ENCODE measurements at regions not wholly inside any gene's neighbourhood (a gene's known extent, or its start where the extent isn't known, plus 50 kb on each side); places are given as distances from the start of the nearest gene placed in this dataset.

DNA sequence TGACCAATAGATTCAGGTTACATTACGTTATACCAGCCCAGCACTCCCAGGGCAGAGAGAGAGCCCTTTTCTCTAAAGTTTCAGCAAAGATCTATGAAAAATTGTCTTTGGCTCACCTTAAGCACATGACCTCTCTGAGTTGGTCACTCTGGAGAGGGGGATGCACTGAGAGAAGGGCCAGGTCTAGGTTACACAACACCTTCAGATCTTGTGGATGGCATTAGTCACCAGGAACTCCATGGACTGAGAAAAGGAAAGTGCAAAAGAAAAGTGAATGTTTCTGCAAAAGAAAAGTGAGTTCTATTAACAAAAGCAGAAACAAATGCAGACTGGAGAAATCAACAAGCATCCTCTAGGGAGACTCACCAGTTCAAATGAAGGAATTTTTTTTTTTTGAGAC is 253.3 kb upstream of the SALL1 start:
- DNase-seq = no peak

DNA sequence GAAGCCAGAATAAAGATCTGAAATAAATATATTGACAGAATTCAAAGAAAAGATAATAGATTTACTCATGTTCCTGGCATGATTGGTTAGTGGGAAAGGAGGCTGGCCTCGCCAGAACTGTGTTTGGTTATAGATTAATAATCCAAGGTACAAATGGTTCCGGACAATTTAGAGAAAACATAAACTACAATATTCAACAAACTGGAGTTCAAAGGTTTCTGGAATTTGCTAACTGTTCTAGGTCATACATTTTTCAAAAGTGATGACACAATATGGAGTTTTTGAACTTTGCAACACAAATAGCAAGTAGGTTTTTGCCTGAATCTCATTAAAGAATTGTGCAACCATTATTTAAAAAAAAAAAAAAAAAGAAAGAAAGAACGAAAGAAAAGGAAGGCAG is 251.7 kb upstream of the SALL1 start:
- DNase-seq = no peak

DNA sequence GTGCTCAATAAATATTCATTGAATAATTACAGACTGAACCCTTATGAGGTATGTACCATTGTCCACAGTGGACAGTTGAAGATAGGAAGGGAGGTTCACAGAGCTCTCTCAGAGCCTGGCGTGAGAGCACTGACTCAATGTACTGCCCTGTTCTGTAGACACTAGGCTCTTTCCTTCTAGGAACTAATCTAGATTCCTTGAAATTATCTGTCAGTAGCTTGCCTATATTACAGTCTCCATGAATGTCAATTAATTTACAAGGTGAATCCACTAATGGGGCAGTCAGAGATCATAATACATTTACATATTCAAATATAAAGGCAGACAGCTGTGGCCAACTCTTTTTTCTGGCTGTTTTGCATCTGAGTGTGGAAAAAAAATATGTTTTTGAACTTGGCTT is 251.2 kb upstream of the SALL1 start:
- no peak for DNase-seq

DNA sequence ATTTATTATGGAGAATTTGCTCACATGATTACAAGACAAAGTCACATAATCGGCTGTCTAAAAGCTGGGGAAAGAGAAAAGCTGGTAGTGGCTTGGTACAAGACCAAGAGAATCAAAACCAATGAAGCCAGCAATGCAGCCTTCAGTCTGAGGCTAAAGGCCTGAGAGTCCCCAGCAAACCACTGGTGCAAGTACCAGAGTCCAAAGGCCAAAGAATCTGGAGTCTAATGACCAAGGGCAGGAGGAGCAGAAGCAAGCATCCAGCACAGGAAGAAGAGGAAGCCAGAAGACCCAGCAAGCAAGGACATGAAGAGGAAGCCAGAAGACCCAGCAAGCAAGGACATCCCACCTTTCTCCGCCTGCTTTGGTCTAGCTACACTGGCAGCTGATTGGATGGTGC is 250.6 kb upstream of the SALL1 start:
- no peak for DNase-seq

DNA sequence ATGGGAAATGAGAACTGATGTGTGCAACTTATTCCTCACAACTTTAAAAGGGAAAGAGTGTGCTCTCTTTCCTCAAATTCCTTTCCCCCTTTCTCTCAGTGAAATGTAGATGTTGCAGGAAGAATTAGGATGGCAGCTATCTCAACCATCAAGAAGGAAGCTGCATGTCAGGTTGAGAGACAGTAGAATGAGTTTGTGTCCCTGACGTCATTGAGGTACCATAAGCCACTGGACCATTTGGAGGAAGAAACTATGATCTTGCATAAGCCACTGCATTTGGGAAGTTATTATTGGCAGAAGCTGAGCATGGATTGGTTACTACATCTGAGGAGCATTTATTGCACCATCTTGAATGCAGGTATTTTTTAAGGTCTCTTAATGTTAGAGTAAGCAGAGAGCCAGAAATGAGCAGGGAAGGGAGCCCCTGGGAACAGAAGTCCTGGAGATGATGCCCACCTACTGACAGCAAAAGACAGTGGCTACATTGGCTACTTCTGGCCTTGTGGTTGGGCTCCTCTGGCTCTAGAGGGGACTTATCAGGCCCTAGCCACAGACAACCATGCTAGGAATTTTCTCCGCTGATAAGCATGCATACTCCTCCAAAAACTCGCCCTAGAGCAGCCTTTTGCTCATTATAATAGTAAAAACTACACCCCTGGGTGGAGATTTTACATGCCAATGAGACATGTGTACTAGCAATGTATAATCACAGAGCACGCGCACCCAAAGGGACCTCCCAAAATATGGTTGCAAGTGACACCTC is 249.0 kb upstream of the SALL1 start:
- DNase-seq = no peak

DNA sequence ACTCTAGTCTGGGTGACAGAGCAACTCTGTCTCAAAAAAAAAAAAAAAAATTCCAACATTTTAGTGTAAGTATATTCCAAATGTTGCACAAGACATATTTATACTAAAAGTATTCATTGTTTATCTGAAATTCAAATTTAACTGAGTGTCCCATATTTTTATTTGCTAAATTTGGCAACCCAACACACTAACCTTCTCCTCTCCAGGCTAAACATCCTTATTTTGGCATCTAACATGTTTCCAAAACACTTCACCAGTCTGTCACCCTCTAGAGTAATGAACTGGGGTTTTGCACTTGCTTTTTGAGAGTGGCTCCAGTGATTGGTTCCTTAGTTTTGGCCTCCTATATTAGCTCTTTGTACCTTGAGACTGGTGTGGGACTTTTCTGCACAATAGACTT is 243.4 kb upstream of the SALL1 start:
- no peak for DNase-seq

DNA sequence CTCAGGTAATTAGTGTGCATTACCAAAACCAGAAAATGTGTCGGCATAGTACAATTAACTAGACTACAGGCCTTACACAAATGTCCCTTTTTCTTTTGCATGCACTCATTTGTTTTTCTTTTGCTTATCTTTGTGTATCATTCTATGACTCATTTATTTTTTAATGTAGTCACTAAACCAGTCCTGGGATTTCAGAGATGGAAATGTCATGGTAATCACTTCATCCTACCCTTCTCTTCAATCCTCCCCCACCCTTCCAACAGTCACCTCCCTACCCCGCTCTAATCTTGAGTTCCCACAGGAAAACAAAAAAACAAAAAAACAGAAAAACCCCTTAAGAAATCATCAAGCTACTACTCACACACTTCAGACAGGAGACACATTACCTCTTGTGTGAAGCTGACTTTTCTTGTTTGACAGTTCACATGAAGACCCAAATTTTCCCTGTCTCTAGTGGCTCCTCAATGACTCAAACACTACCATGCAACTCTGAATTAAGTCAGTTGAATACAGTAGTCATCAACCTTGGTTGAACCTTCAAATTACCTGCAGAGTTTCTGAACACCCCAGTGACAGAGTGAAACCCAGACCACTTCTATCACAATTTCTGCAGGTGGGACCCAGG is 242.4 kb upstream of the SALL1 start:
- DNase-seq = no peak

DNA sequence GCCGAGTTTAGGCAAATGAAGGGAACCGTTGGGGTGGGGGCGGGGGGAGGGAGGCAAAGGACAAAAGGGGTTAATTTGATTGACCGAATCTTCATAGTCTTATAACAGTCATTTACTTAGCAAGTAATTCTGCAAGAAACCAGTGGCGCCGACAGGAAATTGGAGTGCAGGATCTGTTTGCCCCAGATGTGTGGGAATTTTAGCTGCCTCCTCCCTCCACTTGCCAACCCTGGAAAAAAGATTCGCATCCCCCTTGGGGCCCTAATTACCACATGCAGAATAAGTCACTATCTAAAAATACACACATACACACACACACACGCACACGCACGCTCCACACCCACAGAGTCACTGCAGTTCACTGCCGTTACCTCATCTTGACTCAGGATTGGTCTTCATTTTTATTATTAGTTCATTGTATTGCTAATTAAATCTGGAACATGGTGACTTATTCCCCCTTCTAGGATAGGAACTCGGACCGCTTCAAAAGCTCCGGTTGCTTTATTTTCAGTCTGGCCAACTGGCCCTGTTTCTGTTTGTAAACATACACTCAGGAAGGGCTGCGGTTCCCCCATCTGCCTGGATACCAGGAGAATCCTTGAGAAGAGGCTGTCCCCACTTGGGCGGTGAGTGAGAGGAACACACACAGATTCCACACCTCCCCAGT is 241.6 kb upstream of the SALL1 start:
- DNase-seq = no peak

DNA sequence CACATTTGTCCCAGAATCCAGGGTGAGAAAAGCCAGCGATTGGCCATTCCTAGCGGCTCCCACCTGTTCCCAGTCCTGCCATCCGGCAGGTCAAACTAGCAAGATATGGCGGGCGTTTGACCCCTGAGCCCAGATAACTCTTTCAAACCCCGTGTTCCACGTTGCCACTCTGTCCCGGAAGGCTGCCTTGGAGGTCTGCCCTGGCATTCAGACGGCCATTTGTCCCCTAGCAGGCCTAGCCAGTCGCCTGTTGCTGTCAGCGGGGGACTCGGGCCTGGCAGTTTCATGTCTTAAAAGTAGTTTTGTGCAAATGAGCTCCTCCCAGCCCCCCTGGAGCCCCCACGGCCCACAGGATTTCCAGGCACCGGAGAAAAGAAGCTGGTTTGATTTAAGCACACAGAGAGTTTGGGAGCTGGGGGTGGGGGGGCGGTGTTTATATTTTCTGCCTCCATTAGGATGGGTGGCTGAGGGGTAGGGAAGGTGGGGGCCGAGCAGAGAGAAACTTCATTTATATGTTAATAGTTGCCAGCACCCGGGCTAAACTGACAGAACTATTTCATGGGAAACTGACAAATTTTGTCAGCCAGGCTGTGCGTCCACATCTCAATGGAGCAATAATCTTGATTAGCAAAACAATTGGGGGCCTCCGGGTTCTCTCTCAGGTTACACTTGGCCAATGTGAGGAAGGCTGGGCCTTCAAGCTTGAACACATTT is 240.9 kb upstream of the SALL1 start:
- no peak for DNase-seq

DNA sequence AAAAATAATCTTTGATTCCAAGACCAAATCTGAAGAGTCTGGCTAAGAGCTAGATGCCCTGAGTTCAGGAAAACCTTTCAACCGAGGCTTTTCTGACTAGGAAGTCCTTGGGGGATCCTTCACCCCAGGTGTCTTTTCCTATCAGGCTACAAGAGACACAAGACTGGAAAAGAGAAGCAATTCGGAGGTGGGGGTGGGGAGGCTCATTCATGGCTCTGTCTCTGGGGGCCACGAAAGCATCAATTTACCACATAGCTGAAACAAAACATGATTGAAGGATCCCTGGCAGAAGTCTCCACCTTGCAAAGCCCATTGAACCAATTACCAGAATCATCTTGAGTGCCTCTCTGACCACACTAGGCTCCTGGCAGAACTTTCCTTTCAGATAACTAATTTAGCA is 239.8 kb upstream of the SALL1 start:
- no peak for DNase-seq

DNA sequence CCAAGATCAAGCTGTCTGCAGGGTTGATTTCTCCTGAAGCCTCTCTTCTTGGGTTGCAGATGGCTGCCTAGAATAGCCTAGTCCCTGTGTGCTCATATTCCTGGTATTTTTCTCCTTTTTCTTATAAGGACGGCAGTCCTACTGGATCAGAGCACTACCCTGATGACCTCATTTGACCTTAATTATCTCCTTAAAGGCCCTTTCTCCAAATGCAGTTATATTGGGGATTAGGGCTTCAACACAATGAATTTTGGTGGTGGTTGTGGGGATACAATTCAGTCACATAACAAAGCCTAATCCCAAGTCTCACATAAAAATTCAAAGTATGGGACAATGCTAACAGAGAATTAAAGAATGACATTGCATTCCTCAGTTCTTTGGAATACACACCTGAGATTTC is 238.8 kb upstream of the SALL1 start:
- no peak for DNase-seq

DNA sequence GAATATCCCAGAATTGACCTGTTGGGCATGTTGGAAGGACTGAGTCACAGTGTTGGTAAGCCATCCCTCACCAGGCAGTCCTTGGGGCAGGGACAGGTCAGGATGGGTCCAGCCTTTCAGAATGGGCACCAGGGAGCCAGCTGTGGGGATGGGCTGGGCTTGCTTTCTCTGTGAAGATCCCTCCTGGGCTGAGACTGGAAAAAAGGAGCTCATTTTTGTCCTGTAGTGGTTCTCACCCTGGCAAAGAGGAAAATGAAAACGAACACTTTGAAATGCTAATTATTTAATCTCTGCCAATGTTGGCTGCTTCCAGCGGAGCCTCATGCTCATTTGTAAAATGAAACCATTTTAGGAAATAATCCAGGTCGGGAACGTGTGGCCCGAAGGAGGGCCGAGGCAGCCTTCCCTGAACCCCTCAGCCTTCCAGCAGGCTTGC is 237.5 kb upstream of the SALL1 start:
- DNase-seq = no peak

DNA sequence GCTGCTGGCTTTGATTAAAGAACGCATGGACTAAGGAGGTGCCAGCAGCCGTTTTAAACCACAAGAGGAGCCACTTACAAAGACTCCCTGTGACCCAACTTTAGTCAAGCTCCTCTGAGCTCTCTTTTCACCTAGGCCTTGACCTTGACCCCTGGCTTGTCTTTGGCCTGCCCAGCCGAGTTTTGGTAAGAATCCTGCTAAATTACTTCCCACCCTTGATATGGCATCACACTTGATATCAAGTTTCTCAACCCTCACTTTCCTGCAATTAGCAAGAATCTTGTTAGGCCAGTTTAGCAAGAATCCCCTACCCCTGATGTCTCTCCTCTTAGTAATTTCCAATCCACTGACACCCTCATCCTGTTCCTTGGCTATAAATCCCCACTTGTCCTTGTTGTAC is 232.8 kb upstream of the SALL1 start:
- DNase-seq = no peak

DNA sequence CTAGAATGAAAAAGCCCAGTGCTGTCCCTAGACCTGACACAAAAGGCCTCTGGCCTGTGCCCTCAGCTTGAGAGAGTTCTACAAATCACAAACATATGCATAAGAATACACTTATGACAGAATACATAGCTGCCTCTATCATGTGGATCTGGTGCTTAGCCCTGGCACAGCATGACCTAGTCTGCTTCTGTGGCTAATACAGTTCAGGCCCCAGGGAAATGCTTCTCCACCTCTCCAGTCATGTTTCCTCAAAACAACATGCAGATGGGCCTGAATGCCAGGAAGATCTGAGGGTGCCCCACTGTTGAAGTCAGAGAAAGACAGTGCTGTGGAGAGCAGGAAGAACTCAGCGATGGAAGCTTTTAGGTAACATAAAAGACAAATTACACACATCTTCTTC is 231.9 kb upstream of the SALL1 start:
- no peak for DNase-seq

DNA sequence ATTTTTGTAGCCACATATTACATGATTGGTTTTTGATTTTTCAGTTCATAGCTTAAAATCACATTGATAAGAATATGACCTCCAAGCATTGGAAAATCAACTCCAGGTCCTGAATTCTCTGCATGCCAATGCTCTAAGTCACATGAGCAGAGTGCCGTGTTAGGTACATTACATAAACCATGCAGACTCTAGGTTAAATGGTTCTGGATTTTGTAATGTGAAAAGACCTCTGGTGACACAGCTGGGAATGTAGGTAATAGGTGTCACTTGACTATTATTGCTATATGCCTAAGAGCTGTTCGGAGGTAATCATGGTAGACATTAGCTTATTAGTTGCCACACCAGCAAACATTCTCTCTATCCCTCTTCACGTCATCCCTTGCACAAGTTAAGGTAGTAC is 231.1 kb upstream of the SALL1 start:
- DNase-seq = no peak

DNA sequence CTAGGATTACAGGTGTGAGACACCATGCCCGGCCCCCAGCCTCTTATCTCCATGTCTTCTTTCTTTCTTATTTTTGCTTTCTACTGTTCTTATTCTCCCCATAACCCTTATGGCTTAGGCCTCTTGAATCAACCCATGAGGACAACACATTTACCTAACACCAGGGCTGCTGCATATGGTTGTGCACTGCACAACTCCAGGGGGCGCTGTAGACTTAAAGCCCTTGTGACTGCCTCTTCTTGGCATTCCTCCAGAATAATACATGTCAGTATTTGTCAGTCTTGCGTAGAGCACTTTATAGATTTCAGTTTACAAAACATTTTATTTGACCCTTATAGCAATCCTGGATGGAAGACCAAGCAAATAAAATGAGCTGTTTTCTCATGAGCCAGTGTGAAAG is 225.0 kb upstream of the SALL1 start:
- no peak for DNase-seq

DNA sequence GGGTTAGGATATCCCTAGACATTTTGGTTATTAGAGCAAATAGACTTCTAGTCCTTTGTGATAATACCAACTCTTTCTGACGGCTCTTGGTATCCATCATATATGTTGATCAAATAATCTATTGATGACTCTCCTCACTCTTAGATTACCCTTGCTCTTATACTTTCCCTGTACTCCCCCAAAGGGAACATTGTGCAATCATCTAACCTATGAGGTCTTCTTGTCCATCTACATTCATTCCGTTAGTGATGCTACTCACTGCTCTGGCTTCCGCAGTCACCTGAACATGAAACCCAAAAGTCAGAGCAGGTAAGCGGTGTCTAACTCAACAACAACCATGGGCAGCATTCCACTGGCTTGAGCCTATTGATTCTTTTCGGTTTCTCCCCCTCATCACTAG is 223.7 kb upstream of the SALL1 start:
- no peak for DNase-seq

DNA sequence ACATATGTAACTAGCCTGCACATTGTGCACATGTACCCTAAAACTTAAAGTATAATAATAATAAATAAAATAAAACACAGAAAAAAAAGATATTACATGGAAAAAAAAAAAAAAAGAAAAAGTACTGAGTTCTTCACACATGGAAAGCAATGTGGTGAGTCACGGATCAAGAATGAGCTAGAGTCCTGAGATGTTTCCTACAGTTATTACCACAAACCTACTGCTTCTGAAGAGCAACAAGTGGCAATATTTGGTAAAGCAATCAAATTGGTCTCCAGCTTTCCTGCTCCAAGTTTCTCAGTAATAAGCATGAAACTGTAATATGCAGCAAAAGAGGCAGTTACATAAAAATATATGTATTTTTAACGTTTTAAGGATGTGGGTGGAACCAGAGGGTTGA is 223.3 kb upstream of the SALL1 start:
- DNase-seq = no peak

DNA sequence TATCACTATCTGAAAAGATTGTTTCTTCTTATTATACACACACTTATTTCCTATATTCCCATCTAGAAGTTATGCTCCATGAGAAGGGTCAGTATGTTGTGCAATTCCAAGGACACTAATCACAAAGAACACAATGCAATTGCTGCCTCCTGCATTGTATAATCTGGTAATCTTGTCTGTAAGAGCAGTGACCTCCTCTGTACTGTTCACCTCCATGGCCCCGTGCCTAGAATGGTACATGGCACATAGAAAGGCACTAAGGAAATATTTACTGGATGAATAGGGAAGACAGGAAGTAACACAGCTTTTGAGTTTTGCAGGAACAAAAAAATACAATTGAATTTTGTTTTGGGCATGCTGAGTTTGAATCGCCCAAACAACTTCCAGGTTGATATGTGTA is 214.6 kb upstream of the SALL1 start:
- DNase-seq = no peak

DNA sequence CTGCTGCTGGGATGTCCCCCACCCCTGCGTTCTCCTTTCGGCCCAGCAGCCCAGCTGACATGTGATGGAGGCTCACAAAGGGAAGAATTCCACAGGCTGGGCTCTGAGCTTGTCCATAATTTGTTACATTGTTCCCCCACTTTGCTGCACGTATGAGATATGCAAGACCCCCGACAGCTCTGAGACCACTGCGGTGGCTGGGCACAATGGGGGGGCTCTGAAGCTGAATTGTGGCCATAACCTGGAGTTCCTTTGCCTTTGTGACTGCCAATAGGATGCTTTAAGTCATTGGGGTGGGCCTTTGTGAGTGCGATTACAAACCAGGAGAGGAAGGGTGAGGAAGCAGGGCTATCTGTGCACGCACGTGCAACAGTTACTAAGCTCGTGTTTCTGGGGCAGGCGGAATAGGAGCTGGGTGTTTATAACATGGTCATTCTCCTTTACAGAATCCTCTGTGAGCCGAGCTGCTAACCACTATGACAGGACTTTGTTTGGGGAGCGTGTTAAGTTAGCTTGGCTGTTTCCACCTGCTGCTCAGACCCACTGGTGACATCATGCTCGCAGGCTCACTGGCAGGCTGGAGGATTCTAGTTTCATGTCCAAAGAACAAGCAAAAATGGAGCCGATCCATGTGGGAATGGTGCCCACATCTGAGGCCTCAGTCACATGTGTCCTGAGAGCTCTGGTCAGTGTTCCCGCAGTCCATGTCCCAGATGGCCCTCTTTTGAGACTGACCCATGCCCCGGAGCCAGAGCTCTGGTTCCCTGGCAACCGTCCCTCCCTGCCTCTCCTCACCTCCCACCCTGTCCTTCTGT is 208.3 kb upstream of the SALL1 start:
- no peak for DNase-seq

DNA sequence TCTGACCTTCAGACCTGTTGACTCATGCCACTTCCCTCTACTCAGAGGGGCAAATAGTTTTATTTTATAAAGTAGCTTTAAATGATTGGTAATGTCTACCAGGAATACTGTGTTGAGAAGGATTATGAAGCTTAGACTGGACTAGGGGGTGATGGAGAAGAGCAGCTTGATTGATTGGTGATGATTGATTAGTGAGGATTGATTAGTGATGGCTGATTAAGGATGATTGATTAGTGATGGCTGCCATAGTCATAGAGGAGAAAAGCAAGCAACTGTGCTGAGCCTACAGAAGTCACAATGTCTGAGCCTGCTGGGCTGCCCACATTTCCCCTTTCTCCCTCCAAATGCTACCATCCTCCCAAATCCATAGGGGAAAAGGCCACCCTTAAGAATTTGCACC is 206.8 kb upstream of the SALL1 start:
- DNase-seq = no peak

DNA sequence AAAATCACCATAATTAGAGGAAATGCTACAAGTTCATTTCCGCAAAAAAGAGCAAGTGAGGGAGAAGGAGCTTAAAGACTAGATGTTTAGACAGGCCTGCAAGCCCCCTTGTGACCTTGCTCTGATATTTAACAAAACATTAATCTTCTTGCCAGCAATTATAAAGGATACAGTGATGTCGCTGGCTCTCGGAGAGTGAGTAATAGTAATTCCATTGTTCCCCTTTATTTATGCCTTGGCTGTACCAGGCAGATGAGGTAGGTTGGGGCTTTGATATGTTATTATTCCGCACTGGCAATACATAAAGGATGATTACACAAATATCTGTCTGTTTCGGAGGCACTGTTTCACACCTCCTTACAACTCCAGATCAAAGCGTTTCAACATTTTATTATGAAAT is 204.8 kb upstream of the SALL1 start:
- no peak for DNase-seq

DNA sequence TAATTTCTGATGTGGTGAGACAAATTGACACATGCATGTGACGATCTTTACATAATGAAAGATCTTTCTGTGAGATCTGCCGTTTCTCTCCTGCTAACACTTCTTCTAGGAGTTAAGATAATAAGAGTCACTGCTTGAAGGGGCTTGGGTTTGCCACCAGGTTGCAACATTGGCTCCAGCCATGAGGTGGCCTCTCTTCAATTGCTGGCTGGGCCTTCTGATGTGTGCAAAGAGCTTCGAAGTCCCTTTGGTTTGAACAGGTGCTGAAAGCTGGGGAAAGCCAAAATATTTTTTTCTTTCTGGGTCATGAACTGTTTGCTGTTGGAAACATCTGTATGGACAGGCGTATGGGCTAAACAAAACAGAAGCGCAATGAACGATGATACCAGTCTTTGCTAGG is 204.1 kb upstream of the SALL1 start:
- no peak for DNase-seq
